ENCODE measurements at regions not wholly inside any gene's neighbourhood (a gene's known extent, or its start where the extent isn't known, plus 50 kb on each side); places are given as distances from the start of the nearest gene placed in this dataset.

- TF ChIP-seq POLR2A (IDR thresholded peaks at IDR 0.05; ENCODE audit: low read length) (no peak), GATA1 (IDR thresholded peaks at IDR 0.05; ENCODE audit: low read depth, low read length) (no peak)
Observed at GRCh38 chr4:111572470-111572869, 572.8 kb upstream of the FAM241A start.
